ENCODE measurements at regions not wholly inside any gene's neighbourhood (a gene's known extent, or its start where the extent isn't known, plus 50 kb on each side); places are given as distances from the start of the nearest gene placed in this dataset.
A peak's percentile ranks its signal among the peaks of the same experiment; 100 is the strongest.

- Histone ChIP-seq H3K4me2 (no peak overlapping the region), H4K20me1 (replicated peaks; ENCODE audit: insufficient read depth) (no peaks in the 10 kb centered on the region), H3K4me1 (ENCODE audit: insufficient read depth) (peaks cover 6% of the 10 kb centered on the region; the same call in 1 of the 2 replicates), H3F3A (replicated peaks; ENCODE audit: low read depth) (no peaks in the 10 kb centered on the region), H3K9me2 (ENCODE audit: insufficient read depth) (no peaks in the 10 kb centered on the region; the same call in 1 of the 2 replicates), H3K36me3 (ENCODE audit: insufficient read depth) (no peaks in the 10 kb centered on the region), H3K4me3 (no peak overlapping the region), H3K79me2 (replicated peaks; ENCODE audit: insufficient read depth) (no peaks in the 10 kb centered on the region), H3K27ac (ENCODE audit: low read depth) (no peak overlapping the region), H2AFZ (0 out of 2 replicates have a peak overlapping the region, but pooled peaks have one; percentile 52), H3K27me3 (ENCODE audit: insufficient read depth) (no peaks in the 10 kb centered on the region)
- peaks cover 9% of the 10 kb centered on the region for H3K27me3 Mint-ChIP-seq (ENCODE audit: insufficient read depth, low read depth, poor library complexity)
- no peaks in the 10 kb centered on the region for H3K36me3 Mint-ChIP-seq (ENCODE audit: low read depth)
- DNase-seq (ENCODE audit: low spot score) (no peak), ATAC-seq (no peak)
- H3K4me3 Mint-ChIP-seq = no peak overlapping the region
- H3K27ac Mint-ChIP-seq = no peak overlapping the region
- H3K9me3 Mint-ChIP-seq = no peaks in the 10 kb centered on the region
- TF ChIP-seq EZH2 (IDR thresholded peaks at IDR 0.05; ENCODE audit: low read depth, unreplicated experiment) (no peak), CREB1 (CRISPR knock-in tag; IDR thresholded peaks at IDR 0.05; ENCODE audit: low read depth) (no peak)
- TF ChIP-seq, protein P1, sequence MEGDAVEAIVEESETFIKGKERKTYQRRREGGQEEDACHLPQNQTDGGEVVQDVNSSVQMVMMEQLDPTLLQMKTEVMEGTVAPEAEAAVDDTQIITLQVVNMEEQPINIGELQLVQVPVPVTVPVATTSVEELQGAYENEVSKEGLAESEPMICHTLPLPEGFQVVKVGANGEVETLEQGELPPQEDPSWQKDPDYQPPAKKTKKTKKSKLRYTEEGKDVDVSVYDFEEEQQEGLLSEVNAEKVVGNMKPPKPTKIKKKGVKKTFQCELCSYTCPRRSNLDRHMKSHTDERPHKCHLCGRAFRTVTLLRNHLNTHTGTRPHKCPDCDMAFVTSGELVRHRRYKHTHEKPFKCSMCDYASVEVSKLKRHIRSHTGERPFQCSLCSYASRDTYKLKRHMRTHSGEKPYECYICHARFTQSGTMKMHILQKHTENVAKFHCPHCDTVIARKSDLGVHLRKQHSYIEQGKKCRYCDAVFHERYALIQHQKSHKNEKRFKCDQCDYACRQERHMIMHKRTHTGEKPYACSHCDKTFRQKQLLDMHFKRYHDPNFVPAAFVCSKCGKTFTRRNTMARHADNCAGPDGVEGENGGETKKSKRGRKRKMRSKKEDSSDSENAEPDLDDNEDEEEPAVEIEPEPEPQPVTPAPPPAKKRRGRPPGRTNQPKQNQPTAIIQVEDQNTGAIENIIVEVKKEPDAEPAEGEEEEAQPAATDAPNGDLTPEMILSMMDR (conservative IDR thresholded peaks at IDR 0.05; ENCODE audit: low read depth in 2 of 2) = no peak
- H3K4me1 Mint-ChIP-seq = peaks cover 13% of the 10 kb centered on the region; the same call in 2 of the 3 replicates
Observed at GRCh38 chr17:5820721-5821456, 236.6 kb upstream of the NLRP1 start.

GRCh38 chr17:5821803-5822202, 237.5 kb upstream of the NLRP1 start:
- no peak overlapping the region for H3K4me3 Mint-ChIP-seq
- no peaks in the 10 kb centered on the region; the same call in 1 of the 2 replicates for H3K9me2 ChIP-seq (ENCODE audit: insufficient read depth)
- 0 out of 3 replicates have a peak, but pooled peaks cover under 1% of the 10 kb centered on the region for H3K36me3 Mint-ChIP-seq (ENCODE audit: low read depth)
- H3K4me2 ChIP-seq = no peak overlapping the region
- H3K9me3 Mint-ChIP-seq = no peaks in the 10 kb centered on the region; the same call in 2 of the 3 replicates
- H3K4me1 ChIP-seq (ENCODE audit: insufficient read depth) = no peaks in the 10 kb centered on the region
- no peak overlapping the region for H2AFZ ChIP-seq
- ATAC-seq (no peak), DNase-seq (ENCODE audit: low spot score) (no peak)
- no peak overlapping the region for H3K27ac ChIP-seq (ENCODE audit: low read depth)
- no peaks in the 10 kb centered on the region for H4K20me1 ChIP-seq (replicated peaks; ENCODE audit: insufficient read depth)
- H3K27me3 ChIP-seq (ENCODE audit: insufficient read depth) = no peaks in the 10 kb centered on the region
- no peaks in the 10 kb centered on the region for H3K79me2 ChIP-seq (replicated peaks; ENCODE audit: insufficient read depth)
- no peak overlapping the region for H3K4me3 ChIP-seq
- H3K27me3 Mint-ChIP-seq (ENCODE audit: insufficient read depth, low read depth, poor library complexity) = peaks cover 9% of the 10 kb centered on the region
- H3K4me1 Mint-ChIP-seq = peaks cover 8% of the 10 kb centered on the region; the same call in 2 of the 3 replicates
- no peaks in the 10 kb centered on the region for H3F3A ChIP-seq (replicated peaks; ENCODE audit: low read depth)
- no peak overlapping the region for H3K27ac Mint-ChIP-seq
- no peaks in the 10 kb centered on the region for H3K36me3 ChIP-seq (ENCODE audit: insufficient read depth)
- TF ChIP-seq NANOG (IDR thresholded peaks at IDR 0.05; ENCODE audit: borderline replicate concordance) = no peak
- TF ChIP-seq ZNF462 (CRISPR knock-in tag; IDR thresholded peaks at IDR 0.05) = no peak
- TF ChIP-seq, protein P2, sequence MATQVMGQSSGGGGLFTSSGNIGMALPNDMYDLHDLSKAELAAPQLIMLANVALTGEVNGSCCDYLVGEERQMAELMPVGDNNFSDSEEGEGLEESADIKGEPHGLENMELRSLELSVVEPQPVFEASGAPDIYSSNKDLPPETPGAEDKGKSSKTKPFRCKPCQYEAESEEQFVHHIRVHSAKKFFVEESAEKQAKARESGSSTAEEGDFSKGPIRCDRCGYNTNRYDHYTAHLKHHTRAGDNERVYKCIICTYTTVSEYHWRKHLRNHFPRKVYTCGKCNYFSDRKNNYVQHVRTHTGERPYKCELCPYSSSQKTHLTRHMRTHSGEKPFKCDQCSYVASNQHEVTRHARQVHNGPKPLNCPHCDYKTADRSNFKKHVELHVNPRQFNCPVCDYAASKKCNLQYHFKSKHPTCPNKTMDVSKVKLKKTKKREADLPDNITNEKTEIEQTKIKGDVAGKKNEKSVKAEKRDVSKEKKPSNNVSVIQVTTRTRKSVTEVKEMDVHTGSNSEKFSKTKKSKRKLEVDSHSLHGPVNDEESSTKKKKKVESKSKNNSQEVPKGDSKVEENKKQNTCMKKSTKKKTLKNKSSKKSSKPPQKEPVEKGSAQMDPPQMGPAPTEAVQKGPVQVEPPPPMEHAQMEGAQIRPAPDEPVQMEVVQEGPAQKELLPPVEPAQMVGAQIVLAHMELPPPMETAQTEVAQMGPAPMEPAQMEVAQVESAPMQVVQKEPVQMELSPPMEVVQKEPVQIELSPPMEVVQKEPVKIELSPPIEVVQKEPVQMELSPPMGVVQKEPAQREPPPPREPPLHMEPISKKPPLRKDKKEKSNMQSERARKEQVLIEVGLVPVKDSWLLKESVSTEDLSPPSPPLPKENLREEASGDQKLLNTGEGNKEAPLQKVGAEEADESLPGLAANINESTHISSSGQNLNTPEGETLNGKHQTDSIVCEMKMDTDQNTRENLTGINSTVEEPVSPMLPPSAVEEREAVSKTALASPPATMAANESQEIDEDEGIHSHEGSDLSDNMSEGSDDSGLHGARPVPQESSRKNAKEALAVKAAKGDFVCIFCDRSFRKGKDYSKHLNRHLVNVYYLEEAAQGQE (IDR thresholded peaks at IDR 0.05; ENCODE audit: unreplicated experiment) = no peak
- TF ChIP-seq ZNF331 (CRISPR knock-in tag; IDR thresholded peaks at IDR 0.05; ENCODE audit: low read depth) = no peak
- no peak for TF ChIP-seq POLR2AphosphoS5 (IDR thresholded peaks at IDR 0.05; ENCODE audit: low read depth)
